GM23248 (cell line): ENCODE measurements at regions not wholly inside any gene's neighbourhood (a gene's known extent, or its start where the extent isn't known, plus 50 kb on each side); places are given as distances from the start of the nearest gene placed in this dataset.
"Not testable (repeated sequence)": the region's sequence is repeated elsewhere in the genome, so short reads cannot be mapped to it uniquely, and the experiment has no call there.

Experiments used
- DNase-seq: peaks from one replicate; pipeline ENCODE4 v3.0.0-alpha.2; 2015
- H2AFZ ChIP-seq: fragments of 200-600 bp; sonication (generic); 2 replicates; pipeline ENCODE4 v1.6.1; 2016; ENCODE audit warnings: antibody characterized with exemption
- H3F3A ChIP-seq: fragments of 200-600 bp; sonication (generic); 2 replicates; pipeline ENCODE4 v1.6.1; 2016; ENCODE audit warnings: mild to moderate bottlenecking, antibody characterized with exemption, mixed run types; ENCODE audit not compliant: insufficient read depth
- H3K27ac ChIP-seq: fragments of 200-600 bp; sonication (generic); 2 replicates; pipeline ENCODE4 v1.5.1; 2016; ENCODE audit warnings: mild to moderate bottlenecking
- H3K27me3 ChIP-seq: fragments of 200-600 bp; sonication (generic); replicated peaks from 2 replicates; pipeline ENCODE4 v1.6.1; 2016; ENCODE audit warnings: mild to moderate bottlenecking; ENCODE audit not compliant: insufficient read depth
- H3K36me3 ChIP-seq: fragments of 200-600 bp; sonication (generic); 2 replicates; pipeline ENCODE4 v1.6.1; 2016; ENCODE audit warnings: low read depth, mild to moderate bottlenecking
- H3K4me1 ChIP-seq: fragments of 200-600 bp; sonication (generic); 2 replicates; pipeline ENCODE4 v1.6.1; 2016; ENCODE audit warnings: mild to moderate bottlenecking; ENCODE audit not compliant: insufficient read depth
- H3K4me2 ChIP-seq: fragments of 200-600 bp; sonication (generic); one replicate; pipeline ENCODE4 v1.6.1; 2016; ENCODE audit warnings: mild to moderate bottlenecking; ENCODE audit not compliant: unreplicated experiment
- H3K4me3 ChIP-seq: fragments of 200-600 bp; sonication (generic); 2 replicates; pipeline ENCODE4 v1.5.1; 2016; ENCODE audit warnings: mild to moderate bottlenecking
- H3K79me2 ChIP-seq: fragments of 200-600 bp; sonication (generic); 2 replicates; pipeline ENCODE4 v1.6.1; 2016; ENCODE audit warnings: mild to moderate bottlenecking; ENCODE audit not compliant: insufficient read depth
- H3K9ac ChIP-seq: fragments of 200-600 bp; sonication (generic); 2 replicates; pipeline ENCODE4 v1.6.1; 2016; ENCODE audit warnings: mild to moderate bottlenecking
- H3K9me2 ChIP-seq: fragments of 200-600 bp; sonication (generic); 2 replicates; pipeline ENCODE4 v1.6.1; 2016; ENCODE audit warnings: mixed run types, mild to moderate bottlenecking, moderate library complexity; ENCODE audit not compliant: insufficient read depth
- H3K9me3 ChIP-seq: fragments of 200-600 bp; sonication (generic); one replicate; pipeline ENCODE4 v1.6.1; 2017; ENCODE audit warnings: low read depth
- H4K20me1 ChIP-seq: fragments of 200-600 bp; sonication (generic); 2 replicates; pipeline ENCODE4 v1.6.0; 2016; ENCODE audit not compliant: insufficient read depth
- EZH2 ChIP-seq: fragments of 200-600 bp; sonication (generic); IDR thresholded peaks from 2 replicates; pipeline ENCODE4 v1.6.1; 2018; ENCODE audit warnings: antibody characterized with exemption, mild to moderate bottlenecking; ENCODE audit not compliant: insufficient read depth, poor library complexity, severe bottlenecking
- EZH2phosphoT487 ChIP-seq: fragments of 200-600 bp; sonication (generic); IDR thresholded peaks from 2 replicates; pipeline ENCODE4 v1.6.1; 2018; ENCODE audit warnings: antibody characterized with exemption, moderate library complexity, mild to moderate bottlenecking, low read depth; ENCODE audit not compliant: insufficient read depth
- WGBS, 2 experiments: methylation state at CpG; one replicate each; pipeline ENCODE4 v1.1.6; 2015 to 2017; ENCODE audit warnings: low lambda C conversion rate in 2 of 2, low coverage in 1 of 2; ENCODE audit errors: missing lambda C conversion rate in 2 of 2; 5-methylcytosine and 5-hydroxymethylcytosine counted together
- in situ Hi-C: fragments of 300-500 bp; cut with MboI; formaldehyde crosslinking; loops from 2 replicates; pipeline ENCODE4 v1.15.0; 2020

DNA sequence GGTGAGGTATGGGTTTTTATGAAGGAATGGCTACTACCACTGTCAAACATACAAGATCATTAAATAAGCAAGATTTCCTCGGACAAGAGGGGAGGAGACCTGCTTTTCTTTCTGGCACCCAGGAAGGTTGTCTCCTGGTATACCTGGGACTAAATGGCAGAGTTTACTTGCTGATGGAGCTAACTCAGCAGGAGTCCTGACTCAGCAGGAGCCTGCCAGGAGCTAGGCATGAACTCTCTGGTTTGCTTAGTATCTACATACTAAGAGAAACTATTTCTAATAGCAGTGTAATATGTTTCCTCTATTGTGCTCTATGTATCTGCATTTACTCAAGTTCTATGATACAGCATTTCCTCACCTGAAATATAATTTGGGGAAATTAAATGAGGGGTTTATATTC is 404.2 kb downstream of the RSL24D1 start:
- H4K20me1 ChIP-seq = no peaks in the 10 kb centered on the region
- no peak overlapping the region for H3K4me3 ChIP-seq
- H3K9me2 ChIP-seq = no peaks in the 10 kb centered on the region
- no peaks in the 10 kb centered on the region for H3K9me3 ChIP-seq
- DNase-seq = no peak
- in situ Hi-C loops = no loop called here
- H3K27me3 ChIP-seq = no peaks in the 10 kb centered on the region
- no peak overlapping the region for H3K9ac ChIP-seq
- no peaks in the 10 kb centered on the region for H3K4me1 ChIP-seq
- no peaks in the 10 kb centered on the region for H3F3A ChIP-seq
- no peak overlapping the region for H3K27ac ChIP-seq
- WGBS, 2 experiments = 7 to 9% methylated on average over 1 of the region's 1 CpG
- H2AFZ ChIP-seq = no peak overlapping the region
- H3K4me2 ChIP-seq = no peak overlapping the region
- no peaks in the 10 kb centered on the region for H3K36me3 ChIP-seq
- TF ChIP-seq EZH2phosphoT487 (no peak), EZH2 (no peak)
- no peaks in the 10 kb centered on the region for H3K79me2 ChIP-seq

DNA sequence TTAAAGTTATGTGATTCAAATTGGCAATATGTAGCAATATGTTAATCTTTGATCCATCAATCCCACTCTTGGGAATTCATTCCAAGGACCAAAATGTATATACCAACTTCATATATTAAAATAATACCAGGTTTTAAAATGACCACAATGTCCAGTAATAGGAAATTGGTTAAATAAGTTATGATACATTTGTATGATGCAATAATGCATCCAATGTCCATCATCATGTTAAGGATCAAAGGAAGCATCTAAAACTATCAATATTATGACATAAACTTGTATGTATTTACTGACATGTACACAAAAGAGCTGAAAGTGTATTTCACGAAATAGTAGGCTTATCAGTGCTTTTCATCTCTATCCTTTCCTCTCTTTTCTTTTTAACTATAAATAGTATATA is 406.0 kb downstream of the RSL24D1 start:
- WGBS, 2 experiments = 0 to 2% methylated on average over 1 of the region's 1 CpG
- H3K27me3 ChIP-seq = no peaks in the 10 kb centered on the region
- TF ChIP-seq EZH2 (no peak), EZH2phosphoT487 (no peak)

GRCh38 chr15:54789376-54789775 is 407.4 kb downstream of the RSL24D1 start:
- H3K9ac ChIP-seq = no peak overlapping the region
- H3K9me2 ChIP-seq = no peaks in the 10 kb centered on the region
- WGBS, 2 experiments = 6 to 7% methylated on average over 2 of the region's 2 CpGs
- TF ChIP-seq EZH2 (no peak), EZH2phosphoT487 (no peak)
- H3K4me2 ChIP-seq = no peak overlapping the region
- H3K27ac ChIP-seq = no peak overlapping the region
- no peak overlapping the region for H3K4me3 ChIP-seq
- H3F3A ChIP-seq = no peaks in the 10 kb centered on the region
- no peaks in the 10 kb centered on the region for H3K27me3 ChIP-seq
- no peaks in the 10 kb centered on the region for H3K36me3 ChIP-seq
- no peak overlapping the region for H2AFZ ChIP-seq
- in situ Hi-C loops = no loop called here
- no peaks in the 10 kb centered on the region for H3K9me3 ChIP-seq
- no peaks in the 10 kb centered on the region for H3K4me1 ChIP-seq
- H3K79me2 ChIP-seq = no peaks in the 10 kb centered on the region
- DNase-seq = no peak
- H4K20me1 ChIP-seq = no peaks in the 10 kb centered on the region

More for the DNA sequence above, 406.0 kb downstream of the RSL24D1 start:
- Histone ChIP-seq H3K79me2 (no peaks in the 10 kb centered on the region), H3K9me2 (no peaks in the 10 kb centered on the region), H3K4me3 (no peak overlapping the region), H3K9me3 (no peaks in the 10 kb centered on the region), H4K20me1 (no peaks in the 10 kb centered on the region), H3K36me3 (no peaks in the 10 kb centered on the region), H3K9ac (no peak overlapping the region), H3K27ac (no peak overlapping the region), H3F3A (no peaks in the 10 kb centered on the region), H3K4me1 (no peaks in the 10 kb centered on the region), H2AFZ (no peak overlapping the region), H3K4me2 (no peak overlapping the region)
- no peak for DNase-seq
- in situ Hi-C loops = no loop called here

DNA sequence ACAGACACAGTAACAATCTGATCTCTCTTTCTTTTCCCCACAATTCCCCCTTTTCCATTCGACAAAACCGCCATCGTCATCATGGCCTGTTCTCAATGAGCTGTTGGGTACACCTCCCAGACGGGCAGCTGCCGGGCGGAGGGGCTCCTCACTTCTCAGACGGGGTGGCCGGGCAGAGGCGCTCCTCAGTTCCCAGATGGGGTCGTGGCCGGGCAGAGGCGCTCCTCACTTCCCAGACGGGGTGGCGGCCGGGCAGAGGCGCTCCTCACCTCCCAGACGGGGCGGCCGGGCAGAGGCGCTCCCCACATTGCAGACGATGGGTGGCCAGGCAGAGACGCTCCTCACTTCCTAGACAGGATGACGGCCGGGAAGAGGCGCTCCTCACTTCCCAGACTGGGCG is 415.5 kb downstream of the RSL24D1 start:
- H3K79me2 ChIP-seq, H3K9me2 ChIP-seq, H2AFZ ChIP-seq, H3K9me3 ChIP-seq, DNase-seq, H3K27ac ChIP-seq, in situ Hi-C loops, H3K9ac ChIP-seq, H3K4me2 ChIP-seq, H3K4me1 ChIP-seq, H3F3A ChIP-seq, H3K4me3 ChIP-seq, H4K20me1 ChIP-seq, H3K36me3 ChIP-seq, H3K27me3 ChIP-seq: not testable (repeated sequence)
- 64 to 67% methylated on average over 21 to 24 of the region's 26 CpGs for WGBS, 2 experiments

DNA sequence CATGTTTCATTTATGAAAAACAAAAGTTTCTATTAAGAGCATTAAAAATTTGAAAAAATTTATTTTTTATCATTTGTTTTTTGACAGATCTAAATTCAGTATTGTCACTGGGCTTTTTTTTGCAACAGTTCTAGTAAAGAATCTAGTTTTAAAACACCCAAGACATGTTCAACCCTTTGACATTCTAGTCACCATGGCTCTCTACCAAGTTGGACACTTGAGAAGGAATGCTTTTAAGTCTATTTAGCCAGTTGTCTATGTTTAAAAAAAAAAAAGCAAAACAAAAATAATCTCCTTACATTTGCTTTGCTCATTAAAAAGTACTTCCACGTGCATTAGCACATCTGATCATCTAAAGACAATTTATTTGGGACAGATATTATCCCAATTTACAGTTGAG is 417.5 kb downstream of the RSL24D1 start:
- Histone ChIP-seq H3K27ac (no peak overlapping the region), H3K9me2 (no peaks in the 10 kb centered on the region), H3K9me3 (no peaks in the 10 kb centered on the region), H3K4me1 (no peaks in the 10 kb centered on the region), H4K20me1 (no peaks in the 10 kb centered on the region), H3K27me3 (no peaks in the 10 kb centered on the region), H3F3A (no peaks in the 10 kb centered on the region), H3K4me3 (no peak overlapping the region), H2AFZ (no peak overlapping the region), H3K9ac (no peak overlapping the region), H3K36me3 (no peaks in the 10 kb centered on the region), H3K4me2 (no peak overlapping the region), H3K79me2 (no peaks in the 10 kb centered on the region)
- DNase-seq = no peak
- TF ChIP-seq EZH2phosphoT487 (no peak), EZH2 (no peak)
- in situ Hi-C loops = no loop called here
- WGBS, 2 experiments = 0 to 8% methylated on average over 1 of the region's 1 CpG
